ENCODE measurements at regions not wholly inside any gene's neighbourhood (a gene's known extent, or its start where the extent isn't known, plus 50 kb on each side); places are given as distances from the start of the nearest gene placed in this dataset.

DNA sequence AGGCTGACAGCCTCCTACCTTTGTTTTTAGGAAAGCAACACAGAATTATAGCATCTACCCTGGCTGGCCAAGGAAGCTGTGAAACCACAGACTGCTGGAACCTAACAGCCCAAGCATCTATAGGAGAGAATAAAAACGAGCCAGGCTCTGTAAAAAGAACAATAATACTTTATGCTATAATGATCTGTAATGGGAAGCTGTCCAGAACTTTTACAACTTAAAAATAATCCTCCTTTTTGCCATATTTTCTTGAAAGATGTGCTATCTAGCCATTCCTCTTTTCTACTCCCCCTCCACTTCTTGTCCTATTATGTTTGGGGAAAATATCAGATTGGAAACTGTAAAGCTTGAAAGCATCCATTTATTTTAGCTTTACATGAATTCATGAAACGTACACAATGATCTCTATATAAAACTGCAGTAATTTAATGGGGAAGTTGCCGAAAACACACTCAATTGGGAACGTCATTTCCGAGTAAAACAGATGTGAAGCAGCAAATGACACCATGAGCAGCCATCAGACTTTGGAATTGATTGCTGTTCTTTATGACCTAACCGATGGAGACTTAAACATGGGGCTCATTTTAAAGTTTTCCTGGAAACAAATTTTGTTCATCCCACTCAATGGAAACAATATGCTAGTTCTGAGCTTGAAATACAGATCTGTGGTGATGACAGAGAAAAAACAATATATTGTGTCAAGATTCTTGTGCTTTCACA lies 450.3 kb upstream of the CLINT1 start:
- Mint-ChIP-seq H3K27ac (ENCODE audit: unreplicated experiment) (no peak overlapping the region), H3K36me3 (ENCODE audit: low read depth) (no peaks in the 10 kb centered on the region), H3K4me1 (ENCODE audit: low read depth) (peaks cover 3% of the 10 kb centered on the region), H3K27me3 (ENCODE audit: low read depth) (peaks cover 3% of the 10 kb centered on the region), H3K4me3 (ENCODE audit: unreplicated experiment) (no peak overlapping the region), H3K9me3 (ENCODE audit: low read depth) (no peaks in the 10 kb centered on the region)
- TF ChIP-seq, protein P1, sequence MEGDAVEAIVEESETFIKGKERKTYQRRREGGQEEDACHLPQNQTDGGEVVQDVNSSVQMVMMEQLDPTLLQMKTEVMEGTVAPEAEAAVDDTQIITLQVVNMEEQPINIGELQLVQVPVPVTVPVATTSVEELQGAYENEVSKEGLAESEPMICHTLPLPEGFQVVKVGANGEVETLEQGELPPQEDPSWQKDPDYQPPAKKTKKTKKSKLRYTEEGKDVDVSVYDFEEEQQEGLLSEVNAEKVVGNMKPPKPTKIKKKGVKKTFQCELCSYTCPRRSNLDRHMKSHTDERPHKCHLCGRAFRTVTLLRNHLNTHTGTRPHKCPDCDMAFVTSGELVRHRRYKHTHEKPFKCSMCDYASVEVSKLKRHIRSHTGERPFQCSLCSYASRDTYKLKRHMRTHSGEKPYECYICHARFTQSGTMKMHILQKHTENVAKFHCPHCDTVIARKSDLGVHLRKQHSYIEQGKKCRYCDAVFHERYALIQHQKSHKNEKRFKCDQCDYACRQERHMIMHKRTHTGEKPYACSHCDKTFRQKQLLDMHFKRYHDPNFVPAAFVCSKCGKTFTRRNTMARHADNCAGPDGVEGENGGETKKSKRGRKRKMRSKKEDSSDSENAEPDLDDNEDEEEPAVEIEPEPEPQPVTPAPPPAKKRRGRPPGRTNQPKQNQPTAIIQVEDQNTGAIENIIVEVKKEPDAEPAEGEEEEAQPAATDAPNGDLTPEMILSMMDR (IDR thresholded peaks at IDR 0.05) = no peak
- DNase-seq (ENCODE audit: low spot score) = no peak

- no peaks in the 10 kb centered on the region for H3K36me3 Mint-ChIP-seq (ENCODE audit: low read depth)
- TF ChIP-seq, protein P1 (IDR thresholded peaks at IDR 0.05) = no peak
- DNase-seq (ENCODE audit: low spot score) = no peak
- no peaks in the 10 kb centered on the region for H3K9me3 Mint-ChIP-seq (ENCODE audit: low read depth)
- H3K4me3 Mint-ChIP-seq (ENCODE audit: unreplicated experiment) = no peak overlapping the region
- H3K27me3 Mint-ChIP-seq (ENCODE audit: low read depth) = peaks cover 3% of the 10 kb centered on the region
- no peak overlapping the region for H3K27ac Mint-ChIP-seq (ENCODE audit: unreplicated experiment)
- H3K4me1 Mint-ChIP-seq (ENCODE audit: low read depth) = peaks cover 3% of the 10 kb centered on the region
These were observed 449.6 kb upstream of the CLINT1 start for GRCh38 chr5:158308429-158309025.

GRCh38 chr5:158305861-158306260 lies 446.9 kb upstream of the CLINT1 start:
- H3K27ac Mint-ChIP-seq (ENCODE audit: unreplicated experiment) = no peak overlapping the region
- no peak for DNase-seq (ENCODE audit: low spot score)
- H3K9me3 Mint-ChIP-seq (ENCODE audit: low read depth) = no peaks in the 10 kb centered on the region
- no peak overlapping the region for H3K4me3 Mint-ChIP-seq (ENCODE audit: unreplicated experiment)
- H3K4me1 Mint-ChIP-seq (ENCODE audit: low read depth) = peaks cover 16% of the 10 kb centered on the region
- TF ChIP-seq, protein P1 (IDR thresholded peaks at IDR 0.05) = no peak
- H3K36me3 Mint-ChIP-seq (ENCODE audit: low read depth) = no peaks in the 10 kb centered on the region
- H3K27me3 Mint-ChIP-seq (ENCODE audit: low read depth) = peaks cover 3% of the 10 kb centered on the region

GRCh38 chr5:158304607-158305006 lies 445.7 kb upstream of the CLINT1 start:
- H3K4me1 Mint-ChIP-seq (ENCODE audit: low read depth) = peaks cover 13% of the 10 kb centered on the region
- H3K9me3 Mint-ChIP-seq (ENCODE audit: low read depth) = no peaks in the 10 kb centered on the region
- TF ChIP-seq, protein P1 (IDR thresholded peaks at IDR 0.05) = no peak
- H3K36me3 Mint-ChIP-seq (ENCODE audit: low read depth) = no peaks in the 10 kb centered on the region
- no peak overlapping the region for H3K27ac Mint-ChIP-seq (ENCODE audit: unreplicated experiment)
- H3K27me3 Mint-ChIP-seq (ENCODE audit: low read depth) = peaks cover 3% of the 10 kb centered on the region
- no peak for DNase-seq (ENCODE audit: low spot score)
- H3K4me3 Mint-ChIP-seq (ENCODE audit: unreplicated experiment) = no peak overlapping the region

- H3K4me1 Mint-ChIP-seq (ENCODE audit: low read depth) = peaks cover 13% of the 10 kb centered on the region
- no peaks in the 10 kb centered on the region for H3K27me3 Mint-ChIP-seq (ENCODE audit: low read depth)
- H3K4me3 Mint-ChIP-seq (ENCODE audit: unreplicated experiment) = no peak overlapping the region
- TF ChIP-seq, protein P1 (IDR thresholded peaks at IDR 0.05) = no peak
- DNase-seq (ENCODE audit: low spot score) = no peak
- no peak overlapping the region for H3K27ac Mint-ChIP-seq (ENCODE audit: unreplicated experiment)
- H3K36me3 Mint-ChIP-seq (ENCODE audit: low read depth) = no peaks in the 10 kb centered on the region
- H3K9me3 Mint-ChIP-seq (ENCODE audit: low read depth) = no peaks in the 10 kb centered on the region
These were observed 444.9 kb upstream of the CLINT1 start for GRCh38 chr5:158303883-158304282.
